SH-SY5Y (cell line): ENCODE measurements at regions not wholly inside any gene's neighbourhood (a gene's known extent, or its start where the extent isn't known, plus 50 kb on each side); places are given as distances from the start of the nearest gene placed in this dataset.

Experiments
- GATA2 ChIP-seq: IDR thresholded peaks from 2 replicates; pipeline ENCODE4 v1.6.1; 2011; ENCODE audit warnings: mild to moderate bottlenecking, low read depth, low read length
- GATA3 ChIP-seq: IDR thresholded peaks from 2 replicates; pipeline ENCODE4 v1.6.1; 2011; ENCODE audit warnings: low read depth, mild to moderate bottlenecking, low read length, moderate library complexity

DNA sequence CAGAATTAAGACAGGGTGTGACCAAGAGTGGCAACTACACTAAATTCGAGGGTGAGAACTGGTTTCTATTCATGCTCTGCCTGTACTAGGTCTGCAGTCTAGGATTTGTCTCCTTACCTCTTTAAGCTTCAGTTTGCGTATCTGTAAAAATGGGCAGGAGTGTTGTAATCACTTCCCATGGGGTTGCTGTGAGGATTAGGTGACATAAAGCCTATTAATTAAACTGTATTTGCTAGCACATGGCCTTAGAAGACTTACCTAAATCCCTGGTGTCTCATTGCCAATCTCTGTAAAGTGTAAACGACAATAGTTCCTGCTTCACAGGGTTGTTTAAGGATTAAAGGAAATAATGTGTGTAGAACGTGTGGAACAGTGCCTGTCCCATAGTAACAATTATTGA is 193.6 kb downstream of the DRD1 start:
- TF ChIP-seq GATA3 (no peak), GATA2 (no peak)
